ENCODE measurements at regions not wholly inside any gene's neighbourhood (a gene's known extent, or its start where the extent isn't known, plus 50 kb on each side); places are given as distances from the start of the nearest gene placed in this dataset.

DNA sequence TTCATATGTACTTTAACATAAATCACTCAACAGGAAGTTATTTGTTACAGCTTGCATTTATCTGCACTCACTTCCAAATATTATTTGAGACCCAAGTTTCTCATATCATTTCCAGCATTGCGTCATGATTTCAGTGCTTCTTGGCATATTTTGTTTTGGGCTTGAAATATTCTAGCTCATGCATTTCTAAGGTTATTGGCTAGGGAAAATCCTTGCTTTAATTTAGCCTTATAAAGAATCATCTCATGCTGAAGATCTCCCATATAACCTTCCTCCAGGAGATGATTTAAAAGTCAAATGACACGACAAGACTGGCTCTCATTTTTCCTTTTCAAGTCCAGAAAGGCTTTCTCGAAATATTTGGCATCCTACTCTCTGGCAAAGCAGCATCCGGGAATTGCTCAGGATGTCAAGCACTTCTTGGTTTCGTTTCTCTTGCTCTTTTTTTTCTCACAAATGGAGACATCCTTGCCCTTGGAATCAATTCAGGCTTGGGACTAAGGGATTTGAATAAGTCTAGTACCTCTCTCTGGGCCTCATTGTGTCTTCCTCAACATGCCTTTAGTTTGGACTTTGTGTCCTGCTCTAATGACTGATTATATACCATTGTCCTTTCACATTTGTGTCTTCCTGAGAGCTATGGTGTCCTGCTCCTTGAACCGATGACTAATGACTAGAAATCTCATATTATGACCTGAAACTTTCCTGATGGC is 295.0 kb downstream of the RMST start:
- DNase-seq (ENCODE audit: low read depth): no peak
- no peak overlapping the region for H3K4me3 ChIP-seq (ENCODE audit: low read depth, low read length)
- TF ChIP-seq, protein P1, sequence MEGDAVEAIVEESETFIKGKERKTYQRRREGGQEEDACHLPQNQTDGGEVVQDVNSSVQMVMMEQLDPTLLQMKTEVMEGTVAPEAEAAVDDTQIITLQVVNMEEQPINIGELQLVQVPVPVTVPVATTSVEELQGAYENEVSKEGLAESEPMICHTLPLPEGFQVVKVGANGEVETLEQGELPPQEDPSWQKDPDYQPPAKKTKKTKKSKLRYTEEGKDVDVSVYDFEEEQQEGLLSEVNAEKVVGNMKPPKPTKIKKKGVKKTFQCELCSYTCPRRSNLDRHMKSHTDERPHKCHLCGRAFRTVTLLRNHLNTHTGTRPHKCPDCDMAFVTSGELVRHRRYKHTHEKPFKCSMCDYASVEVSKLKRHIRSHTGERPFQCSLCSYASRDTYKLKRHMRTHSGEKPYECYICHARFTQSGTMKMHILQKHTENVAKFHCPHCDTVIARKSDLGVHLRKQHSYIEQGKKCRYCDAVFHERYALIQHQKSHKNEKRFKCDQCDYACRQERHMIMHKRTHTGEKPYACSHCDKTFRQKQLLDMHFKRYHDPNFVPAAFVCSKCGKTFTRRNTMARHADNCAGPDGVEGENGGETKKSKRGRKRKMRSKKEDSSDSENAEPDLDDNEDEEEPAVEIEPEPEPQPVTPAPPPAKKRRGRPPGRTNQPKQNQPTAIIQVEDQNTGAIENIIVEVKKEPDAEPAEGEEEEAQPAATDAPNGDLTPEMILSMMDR (conservative IDR thresholded peaks at IDR 0.05; ENCODE audit: low read depth, low read length): no peak

DNA sequence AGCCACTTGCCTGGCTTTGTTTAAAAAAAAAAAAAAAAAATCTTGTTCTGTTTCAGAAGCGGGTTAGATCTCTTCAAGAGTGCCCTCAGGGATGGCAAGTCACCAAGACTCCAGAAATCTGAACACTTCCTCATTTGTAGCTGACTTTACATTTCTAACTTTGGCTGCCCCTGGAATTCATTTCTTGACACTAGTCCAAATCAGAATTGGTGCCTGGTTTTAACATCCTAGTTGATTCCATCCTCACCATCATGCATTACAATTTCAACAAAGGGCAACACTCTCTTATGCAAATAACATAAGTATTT is 295.5 kb downstream of the RMST start:
- no peak overlapping the region for H3K4me3 ChIP-seq (ENCODE audit: low read depth, low read length)
- DNase-seq (ENCODE audit: low read depth): no peak
- TF ChIP-seq, protein P1 (conservative IDR thresholded peaks at IDR 0.05; ENCODE audit: low read depth, low read length): no peak

DNA sequence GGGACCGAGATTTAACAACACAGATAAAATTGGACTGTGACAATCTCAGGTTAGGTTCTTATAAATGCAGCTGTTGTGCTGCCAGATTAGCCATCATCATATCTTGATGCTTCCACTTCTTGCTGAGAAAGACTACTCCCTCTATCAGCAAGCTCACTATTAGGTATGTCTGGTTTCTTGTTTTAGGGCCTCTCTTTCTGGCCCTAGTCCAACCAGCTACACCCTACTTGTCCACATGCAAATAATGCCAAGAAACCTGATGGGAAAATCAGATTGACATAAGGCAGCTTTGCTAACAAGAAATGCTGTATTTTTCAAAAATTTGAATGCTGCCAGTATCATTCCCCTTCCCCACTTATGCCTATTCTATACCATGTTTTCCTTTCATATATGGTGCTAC is 296.0 kb downstream of the RMST start:
- TF ChIP-seq, protein P1 (conservative IDR thresholded peaks at IDR 0.05; ENCODE audit: low read depth, low read length): no peak
- H3K4me3 ChIP-seq (ENCODE audit: low read depth, low read length): no peak overlapping the region
- no peak for DNase-seq (ENCODE audit: low read depth)

DNA sequence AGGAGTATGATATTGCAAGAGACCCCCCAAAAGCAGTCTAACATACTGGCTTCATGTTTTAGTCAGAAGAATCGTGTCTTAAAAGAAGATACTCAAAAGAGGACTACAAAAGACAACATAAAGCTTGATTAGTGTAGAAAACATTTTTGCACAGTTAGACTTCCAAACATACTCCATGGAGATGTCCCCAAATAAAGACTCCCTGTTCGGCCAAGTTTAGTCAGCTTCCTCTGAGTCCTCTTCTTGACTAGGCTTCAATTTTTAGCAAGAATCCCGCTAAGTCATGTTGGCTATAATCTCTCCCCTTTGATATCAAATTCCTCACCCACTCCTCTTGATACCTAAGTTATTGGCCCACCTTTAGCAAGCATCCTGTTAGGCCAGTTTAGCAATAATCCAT is 298.0 kb downstream of the RMST start:
- TF ChIP-seq, protein P1 (conservative IDR thresholded peaks at IDR 0.05; ENCODE audit: low read depth, low read length): no peak
- no peak for DNase-seq (ENCODE audit: low read depth)
- H3K4me3 ChIP-seq (ENCODE audit: low read depth, low read length): no peak overlapping the region

DNA sequence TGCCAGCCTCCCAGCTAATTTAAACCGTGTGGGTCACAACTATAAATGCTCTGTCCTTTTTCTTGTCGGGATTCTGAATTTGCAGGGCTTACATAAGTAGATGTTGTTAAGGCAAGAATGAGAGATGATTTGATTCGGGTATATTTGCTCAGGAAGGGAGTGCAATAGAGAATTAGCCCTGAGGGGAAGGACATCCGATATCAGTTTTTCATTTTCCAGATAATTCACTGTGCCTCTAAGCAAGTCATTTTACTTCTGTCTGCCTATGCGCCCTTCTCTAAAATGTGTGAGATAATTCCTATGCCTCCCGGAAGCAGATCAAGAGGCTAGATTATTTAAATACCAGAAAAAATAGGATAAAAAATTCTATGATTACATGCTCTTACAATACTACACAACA is 300.5 kb downstream of the RMST start:
- no peak for DNase-seq (ENCODE audit: low read depth)

DNA sequence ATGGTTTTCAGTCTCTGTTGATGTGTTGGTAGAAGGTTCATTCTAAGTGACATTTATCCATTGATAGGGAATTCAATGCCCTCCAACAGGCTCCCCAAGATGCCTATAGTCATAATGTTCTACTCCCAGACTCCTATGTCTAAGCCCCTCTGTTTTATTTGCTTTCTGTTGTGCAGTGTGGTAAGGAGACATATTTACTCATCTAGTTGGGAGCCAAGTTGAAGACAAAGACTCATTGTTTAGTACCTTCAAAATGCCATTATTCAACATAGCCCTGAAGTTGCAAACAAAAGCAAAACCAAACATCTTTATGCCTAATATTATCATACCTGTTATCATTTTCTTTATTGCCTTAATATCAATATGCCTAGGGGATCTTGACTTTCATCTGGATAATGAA is 302.1 kb downstream of the RMST start:
- H3K4me3 ChIP-seq (ENCODE audit: low read depth, low read length): no peak overlapping the region
- TF ChIP-seq, protein P1 (conservative IDR thresholded peaks at IDR 0.05; ENCODE audit: low read depth, low read length): no peak
- DNase-seq (ENCODE audit: low read depth): no peak

More for the DNA sequence above, 300.5 kb downstream of the RMST start:
- TF ChIP-seq, protein P1 (conservative IDR thresholded peaks at IDR 0.05; ENCODE audit: low read depth, low read length): no peak
- H3K4me3 ChIP-seq (ENCODE audit: low read depth, low read length): no peak overlapping the region

DNA sequence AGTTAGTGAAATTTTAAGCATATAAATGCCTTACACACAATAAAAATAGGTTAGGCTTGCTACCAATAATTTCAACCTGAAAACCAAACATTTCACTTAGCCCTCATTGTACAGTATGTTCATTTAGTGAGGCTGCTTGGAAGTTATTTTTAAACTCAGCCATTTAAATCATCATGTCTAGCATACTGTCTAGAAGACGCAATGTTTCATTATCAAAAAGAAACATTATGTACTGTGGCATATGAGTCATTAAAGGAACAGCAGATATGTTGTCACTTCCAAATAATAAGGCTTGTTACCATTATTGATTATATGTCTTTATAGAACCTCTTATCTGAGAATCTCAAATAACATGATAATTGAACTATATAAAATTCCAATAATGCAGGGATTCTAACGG is 304.7 kb downstream of the RMST start:
- TF ChIP-seq, protein P1 (conservative IDR thresholded peaks at IDR 0.05; ENCODE audit: low read depth, low read length): no peak
- no peak overlapping the region for H3K4me3 ChIP-seq (ENCODE audit: low read depth, low read length)
- DNase-seq (ENCODE audit: low read depth): no peak
